Stimulated activated CD4-positive, alpha-beta T cell treated with anti-CD3 and anti-CD28 coated beads, Interleukin-1b, Interleukin-23, amount 100 ng/mL, for 4 hours (primary cell): ENCODE measurements at regions not wholly inside any gene's neighbourhood (a gene's known extent, or its start where the extent isn't known, plus 50 kb on each side); places are given as distances from the start of the nearest gene placed in this dataset.
"Not testable (repeated sequence)": the region's sequence is repeated elsewhere in the genome, so short reads cannot be mapped to it uniquely, and the experiment has no call there.

Experiments
- DNase-seq, 2 donors: peaks; one replicate each; pipeline ENCODE4 v3.0.0-alpha.2; 2020; ENCODE audit warnings: low read depth in 2 of 2

DNA sequence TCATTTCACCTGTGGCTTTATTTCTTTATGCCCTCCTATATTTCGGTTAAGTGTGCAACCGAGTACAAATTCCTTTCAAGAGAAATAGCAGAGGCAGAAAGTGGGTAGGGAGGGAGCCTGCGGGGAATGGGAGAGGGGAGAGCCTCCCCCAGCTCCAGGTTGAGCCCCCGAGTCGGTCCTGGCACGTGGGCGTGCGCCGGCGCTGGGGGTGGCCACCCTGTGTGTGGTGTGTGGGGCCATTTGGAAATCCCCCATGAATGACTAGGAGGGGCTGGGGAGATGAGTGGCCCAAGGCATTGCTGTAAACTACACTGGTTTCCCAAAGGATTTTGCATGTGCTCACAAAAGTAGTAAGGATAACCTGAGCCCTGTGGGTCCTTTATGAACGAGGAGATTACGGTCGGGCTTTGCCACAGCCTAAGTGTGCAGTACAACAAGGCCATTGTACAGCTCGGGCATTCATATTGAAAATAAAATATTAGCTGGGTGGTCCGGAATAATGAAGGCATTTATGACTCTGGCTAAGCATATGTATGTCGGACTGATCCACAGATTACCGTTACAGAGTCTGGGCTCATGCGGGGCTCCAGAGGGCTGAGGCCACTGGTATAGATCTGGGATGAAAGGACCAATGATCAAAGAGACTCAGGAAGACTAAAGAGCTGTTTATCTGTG, 84.5 kb upstream of the RALGAPA2 start:
- DNase-seq, result no peak

DNA sequence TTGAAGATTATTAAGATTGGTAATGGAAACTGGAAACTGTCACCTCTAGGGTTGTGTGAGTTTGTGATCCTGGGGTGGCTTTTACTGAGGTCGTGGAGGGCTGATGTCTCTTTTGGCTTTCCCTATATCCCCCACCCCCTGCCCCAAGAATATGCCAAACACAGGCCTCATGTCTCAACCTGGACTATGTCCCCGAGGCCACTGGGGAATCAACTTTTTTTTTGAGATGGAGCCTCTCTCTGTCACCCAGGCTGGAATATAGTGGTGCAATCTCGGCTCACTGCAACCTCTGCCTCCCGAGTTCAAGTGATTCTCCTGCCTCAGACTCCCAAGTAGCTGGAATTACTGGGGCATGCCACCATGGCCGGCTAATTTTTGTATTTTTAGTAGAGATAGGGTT, 83.3 kb upstream of the RALGAPA2 start:
- no peak for DNase-seq

DNA sequence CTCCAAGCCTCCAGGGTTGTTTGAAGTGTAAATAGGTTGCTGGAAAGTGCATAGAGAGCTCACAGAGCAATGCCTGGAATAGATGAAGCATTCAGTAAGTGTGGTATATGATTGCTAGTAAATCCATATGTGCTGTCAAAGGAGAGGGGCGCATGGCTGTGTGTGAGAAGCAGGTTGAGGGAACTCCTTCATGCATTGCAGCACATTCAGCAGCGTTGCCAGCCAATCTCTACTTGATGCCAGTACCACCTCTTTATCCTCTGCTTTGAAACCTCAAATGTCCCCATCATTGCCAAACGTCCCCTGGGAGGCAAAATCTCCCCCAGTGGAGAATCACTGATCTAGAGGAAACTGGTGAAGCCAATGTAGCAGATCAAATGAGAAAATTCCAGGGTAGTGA, 82.7 kb upstream of the RALGAPA2 start:
- DNase-seq, result no peak

DNA sequence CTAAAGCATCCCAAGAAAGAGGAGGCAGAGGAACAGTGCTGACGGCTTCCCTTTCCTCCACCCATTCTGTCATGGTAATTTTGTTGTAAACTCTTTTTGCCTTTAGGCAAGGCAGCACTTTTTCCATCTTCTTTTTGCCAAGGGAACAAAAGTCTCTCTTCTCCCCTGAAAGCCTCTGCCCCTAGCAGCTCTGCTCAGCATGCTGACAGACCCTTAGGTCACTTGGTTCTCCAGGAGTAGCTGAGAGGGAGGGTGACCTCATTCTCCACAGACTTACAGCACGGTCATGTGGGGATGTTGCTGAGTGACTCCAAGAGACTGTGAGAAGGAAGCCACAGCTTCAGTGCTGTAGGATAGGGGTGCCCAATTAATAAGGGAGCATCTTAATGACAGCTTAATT, 81.1 kb upstream of the RALGAPA2 start:
- no peak for DNase-seq

DNA sequence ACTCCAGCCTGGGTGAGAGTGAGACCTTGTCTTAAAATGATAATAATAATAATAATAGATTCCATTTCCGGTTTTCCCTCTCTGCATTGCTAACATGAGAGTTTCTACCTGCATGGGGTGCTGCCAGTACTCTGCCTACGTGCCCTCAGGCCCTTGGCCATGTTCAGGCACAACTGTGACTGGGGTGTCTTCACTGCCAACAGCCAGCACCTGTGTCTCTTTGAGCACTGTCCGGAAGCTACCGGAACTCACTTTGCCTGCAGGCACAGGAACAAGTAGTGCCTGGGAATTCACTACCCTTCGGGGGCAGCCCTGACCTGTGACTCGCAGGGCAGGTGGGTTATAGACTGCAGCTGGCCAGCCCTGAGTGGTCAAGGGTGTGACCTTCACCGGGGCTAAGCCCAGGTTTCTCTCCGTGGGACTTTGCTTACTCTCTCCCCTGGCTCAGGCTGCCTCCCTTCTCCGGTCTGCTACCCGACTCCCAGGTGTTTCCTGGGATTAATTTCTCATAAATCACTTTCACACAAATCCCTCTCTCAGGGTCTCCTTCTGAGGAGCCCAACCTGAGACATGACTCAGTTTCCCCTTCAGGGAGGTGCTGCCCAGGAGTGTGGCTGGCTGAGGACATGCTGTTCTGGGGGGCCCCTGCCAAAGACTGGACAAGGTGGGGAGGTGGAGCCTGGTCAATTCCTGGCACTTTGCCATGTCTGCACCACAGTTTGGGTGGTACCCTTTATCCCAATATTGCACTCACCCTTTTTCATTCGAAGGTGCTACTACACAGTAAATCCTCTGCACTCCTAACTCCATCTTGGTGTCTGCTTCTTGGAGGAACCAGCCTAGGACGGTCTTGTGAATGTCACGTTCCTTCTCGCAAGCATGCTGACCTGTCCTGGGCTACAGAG, 79.5 kb upstream of the RALGAPA2 start:
- DNase-seq, result no peak

DNA sequence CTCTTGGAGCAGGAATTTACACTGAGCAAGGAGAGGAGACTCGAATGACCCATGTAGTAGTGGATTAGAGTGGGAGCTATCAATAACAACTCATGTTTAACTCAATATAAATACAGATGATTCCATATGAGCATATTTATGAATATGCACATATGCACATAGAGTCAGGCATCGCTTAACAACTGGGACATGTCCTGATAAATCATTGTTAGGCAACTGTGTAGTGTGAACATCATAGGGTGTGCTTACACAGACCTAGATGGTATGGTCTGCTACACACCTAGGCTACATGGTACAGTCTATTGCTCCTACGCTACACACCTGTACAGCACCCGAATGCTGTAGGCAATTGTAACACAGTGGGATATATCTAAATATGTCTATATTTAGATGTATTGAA, 75.9 kb upstream of the RALGAPA2 start:
- no peak for DNase-seq

DNA sequence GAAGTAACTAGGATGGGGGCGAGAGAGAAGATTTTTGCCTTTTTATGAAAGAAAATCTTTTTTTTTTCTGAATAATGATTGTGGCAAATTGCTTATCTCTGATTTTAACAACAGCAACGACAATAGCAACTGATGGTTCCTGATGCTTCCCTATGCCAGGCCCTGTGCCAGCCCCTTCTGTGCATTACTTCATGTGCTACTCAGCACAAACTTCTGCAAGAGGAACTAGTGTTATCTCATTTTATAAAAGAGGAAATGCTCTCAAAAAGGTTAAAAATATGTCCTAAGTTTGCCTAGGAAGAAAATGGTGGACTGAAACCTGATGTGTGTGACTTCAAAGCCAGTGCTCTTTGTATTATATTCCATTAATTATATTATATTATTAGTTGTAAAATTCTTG, 74.0 kb upstream of the RALGAPA2 start:
- DNase-seq, result no peak

DNA sequence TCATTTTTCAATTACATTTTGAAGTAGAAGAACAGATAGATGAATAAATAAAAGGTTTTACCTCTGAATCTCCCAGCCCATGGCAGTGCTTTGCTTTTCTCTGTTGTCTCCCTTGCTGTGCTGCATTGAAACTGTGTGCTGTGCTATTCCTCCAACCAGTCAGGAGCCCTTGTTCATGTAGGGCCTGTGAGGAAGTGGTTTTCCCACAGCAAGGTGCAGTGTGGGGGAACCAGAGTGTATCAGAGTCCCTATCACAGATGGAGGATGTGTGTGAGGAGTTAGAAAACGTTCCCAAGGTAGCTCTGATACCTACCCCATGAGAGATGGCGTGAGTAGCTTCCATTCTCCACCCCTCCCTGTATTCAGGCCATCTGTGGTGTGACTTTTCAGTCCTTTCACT, 72.8 kb upstream of the RALGAPA2 start:
- no peak for DNase-seq

DNA sequence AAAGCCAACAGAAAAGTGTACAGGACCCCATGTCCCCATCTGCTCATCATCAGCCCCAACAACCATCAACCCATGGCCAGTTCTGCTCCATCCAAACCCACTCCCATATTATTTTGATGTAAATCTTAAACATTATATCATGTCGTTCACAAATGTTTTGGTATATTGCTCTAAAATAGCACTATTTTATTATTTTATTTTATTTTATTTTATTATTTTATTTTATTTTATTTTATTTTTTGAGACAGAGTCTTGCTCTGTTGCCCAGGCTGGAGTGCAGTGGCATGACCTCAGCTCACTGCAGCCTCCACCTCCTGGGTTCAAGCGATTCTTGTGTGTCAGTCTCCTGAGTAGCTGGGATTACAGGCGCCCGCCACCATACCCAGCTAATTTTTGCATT, 72.0 kb upstream of the RALGAPA2 start:
- DNase-seq, result not testable (repeated sequence)

DNA sequence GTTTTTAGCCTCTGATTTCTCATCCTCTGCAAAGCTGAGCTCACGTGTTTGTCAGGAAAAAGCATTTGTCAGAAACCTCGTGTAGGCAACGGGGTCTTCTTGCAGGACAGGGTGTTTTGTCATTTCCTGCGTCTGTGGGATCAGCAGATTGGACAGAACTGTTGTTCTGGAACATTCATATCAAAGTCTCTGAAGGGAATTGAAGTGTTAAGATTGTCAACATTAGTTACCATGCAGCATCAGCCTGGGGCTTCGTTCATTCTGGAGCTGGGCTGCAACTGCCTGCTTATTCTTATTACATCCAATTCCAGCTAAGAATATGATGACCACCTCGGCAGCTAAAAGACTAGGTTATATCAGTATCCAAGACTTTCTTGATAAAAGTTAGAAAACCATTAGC, 71.0 kb upstream of the RALGAPA2 start:
- no peak for DNase-seq

DNA sequence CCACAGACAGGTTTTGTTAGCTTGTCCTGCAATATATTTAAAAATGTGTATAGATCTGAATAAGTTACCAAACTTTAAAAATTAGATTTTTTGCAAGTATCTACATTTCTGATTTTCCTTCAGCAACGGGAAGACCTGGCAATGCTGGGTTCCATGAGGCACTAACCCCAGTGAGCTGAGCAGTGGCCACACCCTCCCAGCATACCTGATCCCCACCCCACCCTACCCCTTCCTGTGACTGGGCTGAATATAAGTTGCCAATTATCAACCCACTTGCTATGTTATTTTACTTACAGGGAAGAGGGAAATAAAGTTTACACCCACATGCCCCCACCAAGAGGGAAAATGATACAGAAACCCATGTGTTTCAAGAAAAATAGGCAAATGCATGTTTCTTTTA, 70.3 kb upstream of the RALGAPA2 start:
- DNase-seq, result no peak

DNA sequence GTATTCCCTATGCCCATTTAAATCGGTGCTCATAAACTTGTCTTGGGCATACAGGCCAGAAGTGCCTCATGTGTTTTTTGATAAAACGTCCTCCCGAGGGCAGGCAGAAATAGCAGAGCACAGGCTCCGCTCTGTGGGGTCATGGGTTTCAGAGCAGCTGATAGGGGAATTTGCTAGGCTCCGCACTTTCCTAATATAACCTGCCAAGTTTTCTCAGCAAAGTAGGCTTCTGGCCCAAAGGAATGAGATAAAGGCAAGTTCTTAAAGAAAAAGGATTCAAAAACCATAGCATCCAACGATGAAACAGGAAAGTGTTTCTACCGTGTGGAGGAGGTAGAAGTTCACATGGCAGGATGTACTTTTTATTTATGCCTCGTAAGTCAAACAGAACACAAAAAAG, 69.8 kb upstream of the RALGAPA2 start:
- DNase-seq, result no peak

DNA sequence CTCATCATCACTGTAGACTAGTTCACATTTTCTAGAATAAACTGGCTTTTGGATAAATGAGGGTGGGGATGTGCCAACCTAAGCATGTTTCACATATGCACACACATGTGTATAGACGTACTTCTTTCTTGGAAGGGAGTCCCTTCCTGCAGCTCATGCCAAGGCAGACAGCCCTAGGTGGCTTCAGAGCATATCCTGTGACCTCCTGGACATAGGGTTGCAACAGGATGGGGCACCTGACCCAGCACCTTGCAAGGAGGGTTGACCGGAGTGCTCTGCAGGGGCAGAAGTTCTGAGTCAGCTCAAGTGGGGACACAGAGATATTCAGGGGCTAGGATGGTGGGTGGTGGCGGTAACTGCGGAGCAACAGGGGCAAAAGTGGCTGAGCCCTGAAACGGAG, 68.6 kb upstream of the RALGAPA2 start:
- no peak for DNase-seq

DNA sequence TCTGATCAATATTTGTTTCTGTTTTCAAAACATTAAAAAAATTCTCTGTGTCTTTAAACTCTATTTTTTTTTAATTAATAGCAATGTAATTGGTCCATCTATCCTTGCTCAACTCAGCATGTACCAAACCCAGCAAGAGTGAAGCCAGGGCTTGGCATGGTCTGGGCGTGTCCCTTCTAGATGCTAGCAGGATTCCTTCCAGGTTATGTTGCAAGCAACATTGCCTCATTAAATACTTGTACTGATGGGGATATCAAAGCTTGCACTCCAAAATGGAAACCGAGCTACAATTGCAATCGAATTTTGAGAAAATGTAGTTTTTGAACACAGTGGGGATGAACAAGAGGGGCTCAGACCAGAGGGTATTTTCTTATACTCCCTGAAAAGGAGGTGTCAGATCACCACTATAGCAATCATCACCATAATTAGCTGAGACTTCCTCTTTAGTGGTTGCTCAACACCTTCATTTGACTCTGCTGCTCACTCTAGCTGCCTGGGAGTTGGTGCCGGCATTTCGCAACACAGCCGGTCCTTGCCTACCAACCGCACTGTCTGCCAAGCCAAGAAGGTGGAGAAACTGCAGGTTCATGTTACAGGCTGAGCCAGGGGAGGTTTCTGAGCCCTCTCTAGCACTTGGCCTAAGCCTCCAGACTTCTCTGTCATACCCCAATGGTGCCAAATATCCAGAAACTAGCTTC, 67.8 kb upstream of the RALGAPA2 start:
- DNase-seq, result no peak

DNA sequence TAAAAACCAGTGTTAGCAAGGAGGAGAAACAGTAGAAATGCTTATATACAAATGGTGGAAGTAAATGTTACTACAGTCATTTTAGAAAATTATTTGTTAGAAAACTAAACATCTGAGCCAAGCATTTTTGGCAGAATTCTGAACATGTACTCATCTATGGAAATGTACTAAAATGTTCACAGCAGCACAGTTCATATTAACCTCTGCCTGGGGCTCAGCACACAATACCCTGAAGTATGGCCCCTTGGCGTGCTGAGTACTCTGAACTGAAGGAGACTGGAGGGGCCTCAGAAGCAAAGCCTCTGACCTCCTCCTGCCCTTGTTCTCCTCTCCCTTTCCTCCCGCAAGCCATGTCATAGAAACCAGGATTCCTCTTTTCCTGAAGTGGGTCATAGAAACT, 66.2 kb upstream of the RALGAPA2 start:
- DNase-seq, result no peak

DNA sequence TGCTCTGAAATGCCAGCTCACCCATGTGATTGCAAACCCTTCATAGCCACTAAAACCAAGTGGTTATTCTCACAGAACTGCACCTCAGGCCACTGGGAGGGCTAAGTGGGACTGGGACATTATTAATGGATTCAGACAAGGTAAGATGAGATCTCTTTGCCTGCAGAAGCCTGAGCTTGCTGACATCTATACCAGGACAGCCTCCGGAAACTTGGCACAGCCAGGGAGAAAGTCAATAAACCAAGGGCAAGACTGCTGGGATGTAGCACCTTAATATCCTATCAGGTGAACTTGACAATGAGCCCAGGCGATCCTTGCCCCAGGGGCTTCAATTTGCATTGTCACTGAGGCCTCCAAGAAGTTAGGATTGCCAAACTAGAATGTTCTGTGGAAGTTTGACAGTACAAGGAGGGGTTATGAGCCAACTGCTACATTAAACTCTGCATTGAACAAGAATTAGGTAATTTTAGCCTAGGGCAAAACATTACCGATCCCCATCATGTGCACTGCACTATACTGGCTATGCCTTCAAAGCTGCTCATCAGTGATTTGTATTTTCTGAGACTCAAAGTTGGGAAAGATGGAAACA, 60.1 kb upstream of the RALGAPA2 start:
- DNase-seq, result no peak

DNA sequence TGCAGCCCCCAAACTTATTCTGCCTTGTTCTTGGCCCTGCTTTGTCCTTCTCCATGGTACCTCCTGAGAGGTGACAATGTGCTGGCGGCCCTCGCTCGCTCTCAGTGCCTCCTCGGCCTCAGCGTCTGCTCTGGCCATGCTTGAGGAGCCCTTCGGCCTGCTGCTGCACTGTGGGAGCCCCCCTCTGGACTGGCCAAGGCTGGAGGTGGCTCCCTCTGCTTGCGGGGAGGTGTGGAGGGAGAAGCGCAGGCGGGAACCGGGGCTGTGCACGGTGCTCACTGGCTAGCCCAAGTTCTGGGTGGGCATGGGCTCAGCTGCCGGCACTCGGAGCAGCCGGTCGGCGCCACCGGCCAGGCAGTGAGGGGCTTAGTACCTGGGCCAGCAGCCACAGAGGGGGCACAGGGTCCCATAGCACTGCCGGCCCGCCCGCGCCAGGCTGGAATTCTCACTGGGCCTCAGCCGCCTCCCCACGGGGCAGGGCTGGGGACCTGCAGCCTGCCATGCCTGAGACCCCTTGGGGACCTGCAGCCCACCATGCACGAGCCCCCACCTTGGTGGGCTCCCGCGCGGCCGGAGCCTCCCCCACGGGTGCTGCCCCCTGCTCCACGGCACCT, 55.9 kb upstream of the RALGAPA2 start:
- DNase-seq, result no peak

DNA sequence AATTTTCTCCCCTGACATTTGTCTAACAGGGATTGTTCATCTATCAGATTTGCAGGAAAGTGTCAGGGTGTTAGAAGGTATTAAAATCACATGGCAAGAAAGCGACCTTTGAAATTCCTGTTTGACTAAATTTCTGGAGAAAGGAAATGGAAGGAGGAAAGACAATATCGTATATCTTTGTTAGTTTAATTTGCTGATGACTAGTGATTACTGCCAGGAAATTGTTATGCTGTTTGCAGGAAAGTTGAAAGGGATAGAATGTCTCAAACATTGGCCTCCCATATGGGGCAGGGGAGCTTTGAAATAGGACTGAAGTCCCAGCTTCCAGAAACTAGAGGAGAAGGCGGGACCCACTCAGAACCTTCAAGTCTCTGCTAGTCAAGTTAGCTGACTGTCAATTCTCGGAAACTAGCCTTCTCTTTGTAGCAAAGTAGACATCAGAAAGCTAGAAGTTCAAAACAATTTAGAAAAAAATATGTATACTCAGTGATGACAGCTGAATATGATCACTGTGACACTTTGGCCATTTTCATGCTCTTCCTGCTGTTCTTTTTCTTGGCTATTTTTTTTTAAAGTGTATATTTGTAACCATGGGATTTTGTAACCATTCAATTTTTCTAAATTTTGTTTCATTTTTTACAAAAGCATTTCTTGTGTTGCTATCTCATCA, 53.4 kb upstream of the RALGAPA2 start:
- DNase-seq, result no peak

DNA sequence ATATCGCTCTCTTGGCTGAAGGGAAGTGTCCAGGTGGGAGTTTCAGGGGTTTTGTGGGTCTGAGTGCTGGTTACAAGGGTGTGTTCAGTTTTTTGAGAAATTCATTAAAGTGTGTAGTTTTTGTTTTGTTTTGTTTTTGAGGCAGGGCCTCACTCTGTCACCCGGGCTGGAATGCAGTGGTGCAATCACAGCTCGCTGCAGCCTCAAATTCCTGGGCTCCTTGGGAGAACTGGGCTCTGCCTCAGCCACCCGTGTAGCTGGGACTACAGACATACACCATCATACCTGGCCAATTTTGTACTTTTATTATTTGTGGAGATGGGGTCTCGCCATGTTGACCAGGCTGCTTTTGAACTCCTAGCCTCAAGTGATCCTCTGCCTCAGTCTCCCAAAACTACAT, 51.2 kb upstream of the RALGAPA2 start:
- DNase-seq, result no peak
